HG02678 (cell line): ENCODE measurements at regions not wholly inside any gene's neighbourhood (a gene's known extent, or its start where the extent isn't known, plus 50 kb on each side); places are given as distances from the start of the nearest gene placed in this dataset.

ENCODE experiments used
- ATAC-seq: cut with Tn5 transposase; IDR thresholded peaks from one replicate; pipeline ENCODE4 v1.9.1; 2021; ENCODE audit warnings: mild to moderate bottlenecking, moderate library complexity; ENCODE audit not compliant: unreplicated experiment

GRCh38 chr1:193794239-193794638 is 607.8 kb upstream of the B3GALT2 start:
- no peak for ATAC-seq

GRCh38 chr1:193791746-193792145 is 605.3 kb upstream of the B3GALT2 start:
- no peak for ATAC-seq

GRCh38 chr1:193787061-193787460 is 600.6 kb upstream of the B3GALT2 start:
- ATAC-seq: no peak

- no peak for ATAC-seq
Observed at GRCh38 chr1:193785850-193786420, 599.5 kb upstream of the B3GALT2 start.

GRCh38 chr1:193774536-193775323 is 588.3 kb upstream of the B3GALT2 start:
- ATAC-seq: no peak

- ATAC-seq: no peak
Observed at GRCh38 chr1:193771596-193771995, 585.2 kb upstream of the B3GALT2 start.

GRCh38 chr1:193769651-193770050 is 583.2 kb upstream of the B3GALT2 start:
- no peak for ATAC-seq

GRCh38 chr1:193767886-193768285 is 581.5 kb upstream of the B3GALT2 start:
- no peak for ATAC-seq

- ATAC-seq: no peak
Observed at GRCh38 chr1:193766329-193766728, 579.9 kb upstream of the B3GALT2 start.

- ATAC-seq: no peak
Observed at GRCh38 chr1:193763266-193763665, 576.9 kb upstream of the B3GALT2 start.

GRCh38 chr1:193762236-193762635 is 575.8 kb upstream of the B3GALT2 start:
- ATAC-seq: no peak

- ATAC-seq: no peak
Observed at GRCh38 chr1:193755441-193755840, 569.0 kb upstream of the B3GALT2 start.

- ATAC-seq: no peak
Observed at GRCh38 chr1:193754732-193755427, 568.5 kb upstream of the B3GALT2 start.

GRCh38 chr1:193754151-193754550 is 567.7 kb upstream of the B3GALT2 start:
- no peak for ATAC-seq

- no peak for ATAC-seq
Observed at GRCh38 chr1:193753038-193753756, 566.8 kb upstream of the B3GALT2 start.

- no peak for ATAC-seq
Observed at GRCh38 chr1:193749868-193750267, 563.5 kb upstream of the B3GALT2 start.

- ATAC-seq: no peak
Observed at GRCh38 chr1:193747579-193747978, 561.2 kb upstream of the B3GALT2 start.

- ATAC-seq: no peak
Observed at GRCh38 chr1:193741228-193741627, 554.8 kb upstream of the B3GALT2 start.

GRCh38 chr1:193740762-193741161 is 554.3 kb upstream of the B3GALT2 start:
- no peak for ATAC-seq

- ATAC-seq: no peak
Observed at GRCh38 chr1:193736507-193736906, 550.1 kb upstream of the B3GALT2 start.

- no peak for ATAC-seq
Observed at GRCh38 chr1:193733674-193734073, 547.3 kb upstream of the B3GALT2 start.
